Ascending aorta (tissue), 2 donors: ENCODE measurements at regions not wholly inside any gene's neighbourhood (a gene's known extent, or its start where the extent isn't known, plus 50 kb on each side); places are given as distances from the start of the nearest gene placed in this dataset.
"Not testable (repeated sequence)": the region's sequence is repeated elsewhere in the genome, so short reads cannot be mapped to it uniquely, and the experiment has no call there.

ENCODE experiments used
- DNase-seq, 2 donors: peaks; one replicate each; pipeline ENCODE4 v3.0.0-alpha.2; 2019; ENCODE audit warnings: low spot score in 2 of 2
- H3K27ac ChIP-seq, 2 donors: fragments of 200-600 bp; sonication (generic); one replicate each; pipeline ENCODE4 v1.5.1; 2016 to 2017; ENCODE audit warnings: mild to moderate bottlenecking in 1 of 2
- H3K27me3 ChIP-seq: fragments of 200-600 bp; sonication (generic); one replicate; pipeline ENCODE4 v1.5.1; 2017
- H3K36me3 ChIP-seq, 2 donors: fragments of 200-600 bp; sonication (generic); one replicate each; pipeline ENCODE4 v1.5.1; 2016
- H3K4me1 ChIP-seq, 2 donors: fragments of 200-600 bp; sonication (generic); one replicate each; pipeline ENCODE4 v1.5.1; 2016 to 2017; ENCODE audit warnings: mild to moderate bottlenecking in 1 of 2
- H3K4me3 ChIP-seq, 2 donors: fragments of 200-600 bp; sonication (generic); one replicate each; pipeline ENCODE4 v1.5.1; 2016 to 2017; ENCODE audit warnings: mild to moderate bottlenecking in 1 of 2
- H3K9me3 ChIP-seq, 2 donors: fragments of 200-600 bp; sonication (generic); one replicate each; pipeline ENCODE4 v1.5.1; 2016
- CTCF ChIP-seq, 3 experiments: fragments of 200-600 bp in 2 of 3; fragments of 450-650 bp in 1 of 3; sonication (generic) in 2 of 3; IDR thresholded peaks; one replicate each; pipeline ENCODE4 v1.5.1; 2016 to 2019; ENCODE audit warnings: antibody characterized with exemption in 3 of 3, mild to moderate bottlenecking in 1 of 3, moderate library complexity in 1 of 3
- intact Hi-C: fragments of 100-400 bp; cut with DNase I; formaldehyde crosslinking; loops from one replicate; pipeline ENCODE4 v1.15.1; 2023

- no peak overlapping the region for H3K4me3 ChIP-seq
- DNase-seq = no peak
- no peak for TF ChIP-seq CTCF (IDR thresholded peaks at IDR 0.05)
- no peaks in the 10 kb centered on the region for H3K9me3 ChIP-seq
- no peaks in the 10 kb centered on the region for H3K4me1 ChIP-seq
- intact Hi-C loops = no loop called here
- no peaks in the 10 kb centered on the region for H3K36me3 ChIP-seq
- no peak overlapping the region for H3K27ac ChIP-seq
- no peaks in the 10 kb centered on the region for H3K27me3 ChIP-seq
These were observed 97.2 kb upstream of the SIRPG start for GRCh38 chr20:1754749-1755148.

- H3K36me3 ChIP-seq = no peaks in the 10 kb centered on the region
- no peak overlapping the region for H3K4me3 ChIP-seq
- no peak for TF ChIP-seq CTCF (IDR thresholded peaks at IDR 0.05)
- no peak for DNase-seq
- intact Hi-C loops = no loop called here
- no peak overlapping the region for H3K27ac ChIP-seq
- H3K9me3 ChIP-seq = no peaks in the 10 kb centered on the region
- H3K27me3 ChIP-seq = no peaks in the 10 kb centered on the region
- no peaks in the 10 kb centered on the region for H3K4me1 ChIP-seq
These were observed 96.7 kb upstream of the SIRPG start for GRCh38 chr20:1754306-1754705.

GRCh38 chr20:1752045-1752444 lies 94.5 kb upstream of the SIRPG start:
- no peaks in the 10 kb centered on the region for H3K9me3 ChIP-seq
- intact Hi-C loops = no loop called here
- DNase-seq = no peak
- no peaks in the 10 kb centered on the region for H3K36me3 ChIP-seq
- H3K27ac ChIP-seq = no peak overlapping the region
- H3K27me3 ChIP-seq = no peaks in the 10 kb centered on the region
- H3K4me3 ChIP-seq = no peak overlapping the region
- no peaks in the 10 kb centered on the region for H3K4me1 ChIP-seq
- no peak for TF ChIP-seq CTCF (IDR thresholded peaks at IDR 0.05)

GRCh38 chr20:1748777-1749176 lies 91.2 kb upstream of the SIRPG start:
- intact Hi-C loops = no loop called here
- no peaks in the 10 kb centered on the region for H3K36me3 ChIP-seq
- TF ChIP-seq CTCF (IDR thresholded peaks at IDR 0.05) = no peak

GRCh38 chr20:1747953-1748577 lies 90.5 kb upstream of the SIRPG start:
- TF ChIP-seq CTCF (IDR thresholded peaks at IDR 0.05) = no peak
- no peak overlapping the region for H3K4me3 ChIP-seq
- intact Hi-C loops = no loop called here
- H3K36me3 ChIP-seq = no peaks in the 10 kb centered on the region
- DNase-seq = no peak
- H3K27me3 ChIP-seq = no peaks in the 10 kb centered on the region
- H3K27ac ChIP-seq = no peak overlapping the region
- no peaks in the 10 kb centered on the region for H3K4me1 ChIP-seq
- H3K9me3 ChIP-seq = no peaks in the 10 kb centered on the region

More at GRCh38 chr20:1748777-1749176, 91.2 kb upstream of the SIRPG start:
- Histone ChIP-seq H3K27ac (no peak overlapping the region), H3K27me3 (no peaks in the 10 kb centered on the region), H3K9me3 (no peaks in the 10 kb centered on the region), H3K4me3 (no peak overlapping the region), H3K4me1 (no peaks in the 10 kb centered on the region)
- DNase-seq = no peak

- intact Hi-C loops, H3K27ac ChIP-seq, H3K4me1 ChIP-seq, DNase-seq, H3K36me3 ChIP-seq, H3K27me3 ChIP-seq, H3K4me3 ChIP-seq, H3K9me3 ChIP-seq: not testable (repeated sequence)
These were observed 84.5 kb upstream of the SIRPG start for GRCh38 chr20:1742049-1742434.
